ENCODE measurements at regions not wholly inside any gene's neighbourhood (a gene's known extent, or its start where the extent isn't known, plus 50 kb on each side); places are given as distances from the start of the nearest gene placed in this dataset.

- TF ChIP-seq GLI4 (tag by site-specific recombination; IDR thresholded peaks at IDR 0.05) = no peak
- TF ChIP-seq ZNF560 (tag by site-specific recombination; IDR thresholded peaks at IDR 0.05; ENCODE audit: borderline replicate concordance) = no peak
- no peak for TF ChIP-seq CTCF (tag by site-specific recombination; IDR thresholded peaks at IDR 0.05)
- no peak for TF ChIP-seq ZNF449 (tag by site-specific recombination; IDR thresholded peaks at IDR 0.05)
- no peak for TF ChIP-seq ZNF274 (IDR thresholded peaks at IDR 0.05; ENCODE audit: low read length)
- TF ChIP-seq ZNF274 (tag by site-specific recombination; IDR thresholded peaks at IDR 0.05; ENCODE audit: borderline replicate concordance) = no peak
- no peak for TF ChIP-seq ZNF223 (tag by site-specific recombination; IDR thresholded peaks at IDR 0.05)
- TF ChIP-seq ZBTB8A (tag by site-specific recombination; IDR thresholded peaks at IDR 0.05) = no peak
- no peak for TF ChIP-seq ZNF501 (tag by site-specific recombination; IDR thresholded peaks at IDR 0.05)
- TF ChIP-seq ZNF292 (tag by site-specific recombination; IDR thresholded peaks at IDR 0.05; ENCODE audit: borderline replicate concordance, low read depth) = no peak
- TF ChIP-seq YY1 (tag by site-specific recombination; IDR thresholded peaks at IDR 0.05) = no peak
- no peak for TF ChIP-seq MZF1 (tag by site-specific recombination; IDR thresholded peaks at IDR 0.05; ENCODE audit: borderline replicate concordance)
Measured at GRCh38 chr2:18412980-18413675, 147.3 kb downstream of the RDH14 start.

Data from HEK293 (cell line).